ENCODE measurements at regions not wholly inside any gene's neighbourhood (a gene's known extent, or its start where the extent isn't known, plus 50 kb on each side); places are given as distances from the start of the nearest gene placed in this dataset.

DNA sequence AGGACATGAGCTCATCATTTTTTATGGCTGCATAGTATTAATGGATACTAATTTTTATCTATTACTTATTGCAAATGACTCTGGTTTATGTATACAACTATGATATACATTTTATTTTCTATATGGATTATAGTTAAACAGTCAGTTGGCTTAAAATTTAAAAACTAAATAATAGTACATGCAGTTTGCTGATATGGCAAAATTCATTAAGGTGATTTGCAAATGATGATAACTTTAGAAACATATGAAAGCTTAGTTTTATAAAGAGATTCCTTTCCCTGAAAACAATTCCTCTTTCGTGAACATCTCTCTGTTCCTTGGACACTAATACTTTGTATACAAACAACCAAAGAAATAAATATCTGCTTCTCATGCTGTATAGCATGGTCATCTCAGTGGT lies 165.5 kb upstream of the SEMA3E start:
- TF ChIP-seq IKZF3 (tag by site-specific recombination; IDR thresholded peaks at IDR 0.05) = no peak
- TF ChIP-seq, protein P1, sequence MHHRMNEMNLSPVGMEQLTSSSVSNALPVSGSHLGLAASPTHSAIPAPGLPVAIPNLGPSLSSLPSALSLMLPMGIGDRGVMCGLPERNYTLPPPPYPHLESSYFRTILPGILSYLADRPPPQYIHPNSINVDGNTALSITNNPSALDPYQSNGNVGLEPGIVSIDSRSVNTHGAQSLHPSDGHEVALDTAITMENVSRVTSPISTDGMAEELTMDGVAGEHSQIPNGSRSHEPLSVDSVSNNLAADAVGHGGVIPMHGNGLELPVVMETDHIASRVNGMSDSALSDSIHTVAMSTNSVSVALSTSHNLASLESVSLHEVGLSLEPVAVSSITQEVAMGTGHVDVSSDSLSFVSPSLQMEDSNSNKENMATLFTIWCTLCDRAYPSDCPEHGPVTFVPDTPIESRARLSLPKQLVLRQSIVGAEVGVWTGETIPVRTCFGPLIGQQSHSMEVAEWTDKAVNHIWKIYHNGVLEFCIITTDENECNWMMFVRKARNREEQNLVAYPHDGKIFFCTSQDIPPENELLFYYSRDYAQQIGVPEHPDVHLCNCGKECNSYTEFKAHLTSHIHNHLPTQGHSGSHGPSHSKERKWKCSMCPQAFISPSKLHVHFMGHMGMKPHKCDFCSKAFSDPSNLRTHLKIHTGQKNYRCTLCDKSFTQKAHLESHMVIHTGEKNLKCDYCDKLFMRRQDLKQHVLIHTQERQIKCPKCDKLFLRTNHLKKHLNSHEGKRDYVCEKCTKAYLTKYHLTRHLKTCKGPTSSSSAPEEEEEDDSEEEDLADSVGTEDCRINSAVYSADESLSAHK (tag by site-specific recombination; IDR thresholded peaks at IDR 0.05) = no peak
- TF ChIP-seq, protein P2, sequence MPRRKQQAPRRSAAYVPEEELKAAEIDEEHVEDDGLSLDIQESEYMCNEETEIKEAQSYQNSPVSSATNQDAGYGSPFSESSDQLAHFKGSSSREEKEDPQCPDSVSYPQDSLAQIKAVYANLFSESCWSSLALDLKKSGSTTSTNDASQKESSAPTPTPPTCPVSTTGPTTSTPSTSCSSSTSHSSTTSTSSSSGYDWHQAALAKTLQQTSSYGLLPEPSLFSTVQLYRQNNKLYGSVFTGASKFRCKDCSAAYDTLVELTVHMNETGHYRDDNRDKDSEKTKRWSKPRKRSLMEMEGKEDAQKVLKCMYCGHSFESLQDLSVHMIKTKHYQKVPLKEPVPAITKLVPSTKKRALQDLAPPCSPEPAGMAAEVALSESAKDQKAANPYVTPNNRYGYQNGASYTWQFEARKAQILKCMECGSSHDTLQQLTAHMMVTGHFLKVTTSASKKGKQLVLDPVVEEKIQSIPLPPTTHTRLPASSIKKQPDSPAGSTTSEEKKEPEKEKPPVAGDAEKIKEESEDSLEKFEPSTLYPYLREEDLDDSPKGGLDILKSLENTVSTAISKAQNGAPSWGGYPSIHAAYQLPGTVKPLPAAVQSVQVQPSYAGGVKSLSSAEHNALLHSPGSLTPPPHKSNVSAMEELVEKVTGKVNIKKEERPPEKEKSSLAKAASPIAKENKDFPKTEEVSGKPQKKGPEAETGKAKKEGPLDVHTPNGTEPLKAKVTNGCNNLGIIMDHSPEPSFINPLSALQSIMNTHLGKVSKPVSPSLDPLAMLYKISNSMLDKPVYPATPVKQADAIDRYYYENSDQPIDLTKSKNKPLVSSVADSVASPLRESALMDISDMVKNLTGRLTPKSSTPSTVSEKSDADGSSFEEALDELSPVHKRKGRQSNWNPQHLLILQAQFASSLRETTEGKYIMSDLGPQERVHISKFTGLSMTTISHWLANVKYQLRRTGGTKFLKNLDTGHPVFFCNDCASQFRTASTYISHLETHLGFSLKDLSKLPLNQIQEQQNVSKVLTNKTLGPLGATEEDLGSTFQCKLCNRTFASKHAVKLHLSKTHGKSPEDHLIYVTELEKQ (tag by site-specific recombination; IDR thresholded peaks at IDR 0.05; ENCODE audit: borderline replicate concordance) = no peak
- TF ChIP-seq ZNF146 (tag by site-specific recombination; IDR thresholded peaks at IDR 0.05) = no peak

Data from HEK293 (cell line).